OCI-LY7 (cell line): ENCODE measurements at regions not wholly inside any gene's neighbourhood (a gene's known extent, or its start where the extent isn't known, plus 50 kb on each side); places are given as distances from the start of the nearest gene placed in this dataset.

Source experiments
- BruUV-seq: library from RNA; stranded (reverse); fragments of 400-500 nt; replicated peaks from 2 replicates; lab custom pipeline; 2021; lab: Mats Ljungman, UMichigan
- CTCF ChIA-PET: fragments of 300-600 bp; sonication (Branson Sonifier 250); formaldehyde crosslinking; loops from one replicate; lab custom pipeline; 2022; ENCODE audit warnings: antibody characterized with exemption; ENCODE audit not compliant: unreplicated experiment; lab: Charles Lee
- POLR2A ChIA-PET: fragments of 300-600 bp; sonication (Branson Sonifier 250); formaldehyde crosslinking; loops from one replicate; lab custom pipeline; 2022; ENCODE audit warnings: antibody characterized with exemption; lab: Charles Lee
- DNase-seq: peaks from one replicate; pipeline ENCODE4 v3.0.0-alpha.2; 2015; ENCODE audit warnings: low spot score
- H2AFZ ChIP-seq: fragments of 200-600 bp; sonication (generic), shearing (Covaris generic); 2 replicates; pipeline ENCODE4 v1.6.1; 2014; ENCODE audit warnings: mild to moderate bottlenecking, antibody characterized with exemption, low read length, moderate library complexity
- H3K27ac ChIP-seq: fragments of 200-600 bp; sonication (generic); 2 replicates; pipeline ENCODE4 v1.5.1; 2014; ENCODE audit warnings: mixed run types, low read depth, mild to moderate bottlenecking, moderate library complexity, low read length, inconsistent platforms; ENCODE audit not compliant: poor library complexity, severe bottlenecking
- H3K36me3 ChIP-seq: fragments of 200-600 bp; sonication (generic); 2 replicates; pipeline ENCODE4 v1.6.1; 2014; ENCODE audit warnings: mild to moderate bottlenecking, antibody characterized with exemption, low read length, moderate library complexity, mixed read lengths; ENCODE audit not compliant: insufficient read depth
- H3K4me1 ChIP-seq: fragments of 200-600 bp; sonication (generic); 2 replicates; pipeline ENCODE4 v1.5.1; 2014; ENCODE audit warnings: mild to moderate bottlenecking, low read length; ENCODE audit not compliant: insufficient read depth, poor library complexity, severe bottlenecking
- H3K4me2 ChIP-seq: fragments of 200-600 bp; sonication (generic); 2 replicates; pipeline ENCODE4 v1.6.1; 2014; ENCODE audit warnings: mild to moderate bottlenecking, low read length
- H3K4me3 ChIP-seq: fragments of 200-600 bp; sonication (generic); 2 replicates; pipeline ENCODE4 v1.5.1; 2014; ENCODE audit warnings: mild to moderate bottlenecking, low read depth, low read length; ENCODE audit not compliant: poor library complexity, severe bottlenecking
- H3K79me2 ChIP-seq: fragments of 200-600 bp; sonication (generic); 2 replicates; pipeline ENCODE4 v1.6.1; 2016; ENCODE audit warnings: low read depth, mild to moderate bottlenecking, low read length, moderate library complexity, mixed read lengths; ENCODE audit not compliant: insufficient read depth
- H3K9me2 ChIP-seq: fragments of 200-600 bp; sonication (generic); 2 replicates; pipeline ENCODE4 v1.6.1; 2016; ENCODE audit warnings: mild to moderate bottlenecking, low read length, mixed read lengths; ENCODE audit not compliant: insufficient read depth
- H3K9me3 ChIP-seq: fragments of 200-600 bp; sonication (generic); 2 replicates; pipeline ENCODE4 v1.6.1; 2014; ENCODE audit warnings: mild to moderate bottlenecking, mixed run types, low read length, mixed read lengths
- H4K20me1 ChIP-seq: fragments of 200-600 bp; sonication (generic); 2 replicates; pipeline ENCODE4 v1.6.1; 2014; ENCODE audit warnings: mild to moderate bottlenecking, antibody characterized with exemption, low read length, moderate library complexity, mixed read lengths; ENCODE audit not compliant: insufficient read depth
- EZH2phosphoT487 ChIP-seq: fragments of 200-600 bp; sonication (generic); IDR thresholded peaks from 2 replicates; pipeline ENCODE4 v1.6.1; 2018; ENCODE audit warnings: low read depth, borderline replicate concordance, mild to moderate bottlenecking, mixed run types, antibody characterized with exemption, low read length, moderate library complexity, mixed read lengths
- intact Hi-C: fragments of 100-400 bp; cut with micrococcal nuclease; formaldehyde crosslinking; loops from one replicate; pipeline ENCODE4 v1.10.0; 2022; ENCODE audit not compliant: unreplicated experiment
- TF ChIP-seq, protein P1 (sequence below): fragments of 200-600 bp; sonication (generic); conservative IDR thresholded peaks from 2 replicates; pipeline ENCODE4 v1.5.1; 2014; ENCODE audit warnings: mild to moderate bottlenecking, antibody characterized with exemption, low read length, moderate library complexity, mixed read lengths

DNA sequence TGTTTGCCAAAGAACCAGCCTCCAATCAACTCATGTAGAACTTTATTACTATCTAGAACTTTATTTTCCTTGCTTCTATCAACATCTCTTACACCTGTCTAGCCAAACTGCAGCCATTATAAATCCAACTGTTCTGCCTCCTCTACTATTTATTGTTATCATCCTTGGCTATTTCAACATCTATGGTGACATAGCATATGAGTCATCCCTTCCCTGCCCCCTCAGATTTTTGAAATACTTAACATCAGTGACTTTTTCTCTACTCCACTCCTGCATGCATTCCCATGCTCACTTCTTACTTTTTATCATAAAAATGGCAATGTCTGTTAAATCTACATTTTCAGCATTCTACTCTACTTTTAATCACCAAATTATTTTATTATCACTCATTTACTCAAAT is 544.9 kb upstream of the NEGR1 start:
- H3K4me2 ChIP-seq = no peak overlapping the region
- H2AFZ ChIP-seq = no peak overlapping the region
- no peak for TF ChIP-seq EZH2phosphoT487
- TF ChIP-seq, protein P1, sequence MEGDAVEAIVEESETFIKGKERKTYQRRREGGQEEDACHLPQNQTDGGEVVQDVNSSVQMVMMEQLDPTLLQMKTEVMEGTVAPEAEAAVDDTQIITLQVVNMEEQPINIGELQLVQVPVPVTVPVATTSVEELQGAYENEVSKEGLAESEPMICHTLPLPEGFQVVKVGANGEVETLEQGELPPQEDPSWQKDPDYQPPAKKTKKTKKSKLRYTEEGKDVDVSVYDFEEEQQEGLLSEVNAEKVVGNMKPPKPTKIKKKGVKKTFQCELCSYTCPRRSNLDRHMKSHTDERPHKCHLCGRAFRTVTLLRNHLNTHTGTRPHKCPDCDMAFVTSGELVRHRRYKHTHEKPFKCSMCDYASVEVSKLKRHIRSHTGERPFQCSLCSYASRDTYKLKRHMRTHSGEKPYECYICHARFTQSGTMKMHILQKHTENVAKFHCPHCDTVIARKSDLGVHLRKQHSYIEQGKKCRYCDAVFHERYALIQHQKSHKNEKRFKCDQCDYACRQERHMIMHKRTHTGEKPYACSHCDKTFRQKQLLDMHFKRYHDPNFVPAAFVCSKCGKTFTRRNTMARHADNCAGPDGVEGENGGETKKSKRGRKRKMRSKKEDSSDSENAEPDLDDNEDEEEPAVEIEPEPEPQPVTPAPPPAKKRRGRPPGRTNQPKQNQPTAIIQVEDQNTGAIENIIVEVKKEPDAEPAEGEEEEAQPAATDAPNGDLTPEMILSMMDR = no peak
- ChIA-PET CTCF (no interaction called here), POLR2A (no interaction called here)
- no peak for DNase-seq
- H3K9me2 ChIP-seq = no peaks in the 10 kb centered on the region
- no peaks in the 10 kb centered on the region for H3K79me2 ChIP-seq
- H3K9me3 ChIP-seq = no peaks in the 10 kb centered on the region
- no peak overlapping the region for H3K27ac ChIP-seq
- H3K4me1 ChIP-seq = no peaks in the 10 kb centered on the region
- intact Hi-C loops = no loop called here
- no peaks in the 10 kb centered on the region for H4K20me1 ChIP-seq
- BruUV-seq = no TSS peak
- no peak overlapping the region for H3K4me3 ChIP-seq
- H3K36me3 ChIP-seq = no peaks in the 10 kb centered on the region

DNA sequence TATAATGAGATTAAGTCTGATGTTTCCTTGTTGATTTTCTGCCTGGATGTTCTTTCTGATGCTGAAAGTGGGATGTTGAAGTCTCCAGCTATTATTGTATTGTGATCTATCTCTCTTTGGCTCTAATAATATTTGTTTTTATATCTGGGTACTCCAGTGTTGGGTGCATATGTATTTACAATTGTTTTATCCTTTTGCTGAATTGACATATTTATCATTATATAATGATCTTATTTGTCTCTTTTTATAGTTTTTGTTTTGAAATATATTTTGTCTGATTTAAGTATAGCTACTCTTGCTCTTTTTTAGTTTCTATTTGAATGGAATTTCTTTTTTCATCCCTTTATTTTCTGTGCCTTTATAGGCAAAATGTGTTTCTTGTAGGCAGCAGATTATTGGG is 522.2 kb upstream of the NEGR1 start:
- ChIA-PET POLR2A (no interaction called here), CTCF (no interaction called here)
- intact Hi-C loops = no loop called here
- BruUV-seq = no TSS peak
- DNase-seq = no peak
- Histone ChIP-seq H3K4me2 (no peak overlapping the region), H4K20me1 (no peaks in the 10 kb centered on the region), H3K27ac (no peak overlapping the region), H3K9me2 (no peaks in the 10 kb centered on the region), H3K9me3 (no peaks in the 10 kb centered on the region), H3K36me3 (no peaks in the 10 kb centered on the region), H2AFZ (no peak overlapping the region), H3K4me3 (no peak overlapping the region), H3K79me2 (no peaks in the 10 kb centered on the region), H3K4me1 (no peaks in the 10 kb centered on the region)
- no peak for TF ChIP-seq EZH2phosphoT487
- TF ChIP-seq, protein P1 = no peak

DNA sequence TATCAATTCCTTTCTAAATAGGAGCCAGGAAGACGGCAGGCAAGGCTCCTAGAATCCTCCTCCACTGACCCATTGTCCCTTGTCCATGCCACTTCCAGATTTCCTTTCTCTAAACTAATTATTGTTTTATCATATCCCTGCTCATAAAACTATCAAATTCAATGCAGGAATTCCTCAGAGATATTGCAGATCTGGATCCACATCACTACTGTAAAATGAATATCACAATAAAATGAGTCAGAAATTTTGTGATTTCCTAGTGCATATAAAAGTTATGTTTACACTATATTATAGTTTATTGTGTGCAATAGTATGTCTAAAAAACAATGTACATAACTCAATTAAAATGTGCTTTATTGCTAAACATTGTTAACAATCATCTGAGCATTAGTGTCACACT is 498.7 kb upstream of the NEGR1 start:
- no peaks in the 10 kb centered on the region for H3K9me3 ChIP-seq
- H4K20me1 ChIP-seq = no peaks in the 10 kb centered on the region
- CTCF ChIA-PET = no interaction called here
- H3K4me3 ChIP-seq = no peak overlapping the region
- TF ChIP-seq, protein P1 = no peak
- TF ChIP-seq EZH2phosphoT487 = no peak
- H3K36me3 ChIP-seq = no peaks in the 10 kb centered on the region
- no peak overlapping the region for H2AFZ ChIP-seq
- no peak overlapping the region for H3K4me2 ChIP-seq
- no peak for DNase-seq
- H3K4me1 ChIP-seq = no peaks in the 10 kb centered on the region
- H3K9me2 ChIP-seq = no peaks in the 10 kb centered on the region
- POLR2A ChIA-PET = no interaction called here
- BruUV-seq = no TSS peak
- no peaks in the 10 kb centered on the region for H3K79me2 ChIP-seq
- H3K27ac ChIP-seq = no peak overlapping the region
- intact Hi-C loops = no loop called here
